ENCODE measurements at regions not wholly inside any gene's neighbourhood (a gene's known extent, or its start where the extent isn't known, plus 50 kb on each side); places are given as distances from the start of the nearest gene placed in this dataset.
"Not testable (repeated sequence)": the region's sequence is repeated elsewhere in the genome, so short reads cannot be mapped to it uniquely, and the experiment has no call there.

DNA sequence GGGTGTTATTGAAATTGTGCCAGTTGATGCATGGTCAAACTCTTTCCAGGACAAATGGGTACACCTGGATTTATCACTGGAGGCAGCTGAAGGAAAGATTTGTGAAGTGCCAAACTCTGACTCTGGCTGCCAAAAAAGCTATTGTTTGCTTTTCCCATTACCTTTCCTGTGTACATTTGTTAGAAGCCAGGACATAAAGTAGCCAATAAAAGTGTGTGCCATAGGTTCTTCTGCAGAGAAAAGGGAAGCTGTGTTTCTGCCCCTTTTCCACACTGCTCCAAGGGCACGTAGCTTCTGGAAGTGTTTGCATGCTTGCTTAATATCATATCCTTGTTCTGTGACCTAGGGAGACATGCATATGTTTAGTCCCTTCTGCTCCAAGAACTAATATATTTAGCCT is 1114.4 kb downstream of the SLC16A7 start:
- no peak for ATAC-seq
- WGBS = 59% methylated on average over 1 of the region's 1 CpG
- no peaks in the 10 kb centered on the region for H3K9me3 ChIP-seq (ENCODE audit: control insufficient read depth, low read length)

DNA sequence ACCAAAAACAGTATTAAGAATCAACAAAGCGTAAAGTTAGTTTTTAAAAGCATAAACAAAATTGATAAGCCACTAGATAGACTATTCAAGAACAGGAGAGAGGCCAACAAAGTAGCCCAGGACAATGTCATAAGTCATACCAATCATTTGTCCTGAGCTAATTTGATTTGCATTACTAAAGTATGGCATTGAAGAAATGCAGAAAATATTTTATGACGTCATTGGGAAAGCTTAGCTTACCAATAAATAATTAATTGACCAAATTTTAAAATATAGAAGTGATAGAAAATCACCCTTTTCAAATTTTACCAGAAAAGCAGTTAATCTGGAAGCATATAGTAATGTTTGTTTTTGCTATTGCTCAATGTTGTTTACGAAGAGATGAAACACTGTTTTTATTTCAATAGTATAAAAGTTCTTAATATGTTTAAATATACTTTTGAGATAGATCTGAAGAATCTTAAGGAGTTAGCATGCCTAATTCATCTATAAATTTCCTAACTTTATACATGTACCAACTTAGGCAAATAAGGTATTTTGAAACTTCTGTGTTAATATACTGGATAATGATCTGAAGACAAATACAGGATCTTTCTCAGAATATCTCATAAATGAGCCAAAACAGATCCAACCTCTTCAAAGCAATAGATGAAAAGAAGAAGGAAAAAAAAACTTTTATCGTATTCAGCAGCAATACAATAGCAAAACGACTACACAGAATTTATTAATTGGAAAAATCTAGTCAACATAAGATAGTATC is 1118.5 kb downstream of the SLC16A7 start:
- Histone ChIP-seq H3K9me3 (ENCODE audit: control insufficient read depth, low read length) (no peaks in the 10 kb centered on the region), H3K27me3 (ENCODE audit: control insufficient read depth, insufficient read depth) (no peaks in the 10 kb centered on the region), H3K4me3 (ENCODE audit: low read length) (no peak overlapping the region), H3K4me1 (ENCODE audit: control insufficient read depth, insufficient read depth, low read length) (no peaks in the 10 kb centered on the region), H3K27ac (ENCODE audit: low read length) (no peak overlapping the region)
- intact Hi-C loops (cut with DNase I) = no loop called here
- 77% methylated on average over 5 of the region's 5 CpGs for WGBS
- ATAC-seq = no peak
- DNase-seq = no peak

More for the DNA sequence above, 1114.4 kb downstream of the SLC16A7 start:
- H3K4me3 ChIP-seq (ENCODE audit: low read length) = no peak overlapping the region
- intact Hi-C loops (cut with DNase I) = no loop called here
- no peak for DNase-seq
- H3K27ac ChIP-seq (ENCODE audit: low read length) = no peak overlapping the region
- no peaks in the 10 kb centered on the region for H3K27me3 ChIP-seq (ENCODE audit: control insufficient read depth, insufficient read depth)
- H3K4me1 ChIP-seq (ENCODE audit: control insufficient read depth, insufficient read depth, low read length) = no peaks in the 10 kb centered on the region

DNA sequence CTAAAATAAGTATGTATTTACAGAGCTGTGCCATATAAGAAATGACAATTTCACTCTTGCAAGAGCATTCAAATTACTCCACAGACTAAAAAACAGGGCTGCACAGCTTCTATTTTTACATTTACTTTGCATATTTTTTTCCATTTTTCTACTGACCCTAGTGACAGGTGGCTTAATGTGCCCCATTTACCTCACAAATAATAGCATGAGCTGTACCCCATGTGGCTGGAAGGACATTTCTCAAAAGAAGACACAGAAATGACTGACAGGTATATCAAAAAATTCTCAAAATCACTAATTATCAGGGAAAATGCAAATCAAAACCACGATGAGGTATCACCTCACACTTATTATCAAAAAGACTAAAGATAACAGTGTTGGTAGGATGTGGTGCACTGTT is 1128.6 kb downstream of the SLC16A7 start:
- Histone ChIP-seq H3K9me3 (ENCODE audit: control insufficient read depth, low read length) (no peaks in the 10 kb centered on the region), H3K4me3 (ENCODE audit: low read length) (no peak overlapping the region), H3K27ac (ENCODE audit: low read length) (no peak overlapping the region), H3K27me3 (ENCODE audit: control insufficient read depth, insufficient read depth) (no peaks in the 10 kb centered on the region), H3K4me1 (ENCODE audit: control insufficient read depth, insufficient read depth, low read length) (no peaks in the 10 kb centered on the region)
- intact Hi-C loops (cut with DNase I) = no loop called here
- 39% methylated on average over 1 of the region's 1 CpG for WGBS
- DNase-seq (no peak), ATAC-seq (no peak)

DNA sequence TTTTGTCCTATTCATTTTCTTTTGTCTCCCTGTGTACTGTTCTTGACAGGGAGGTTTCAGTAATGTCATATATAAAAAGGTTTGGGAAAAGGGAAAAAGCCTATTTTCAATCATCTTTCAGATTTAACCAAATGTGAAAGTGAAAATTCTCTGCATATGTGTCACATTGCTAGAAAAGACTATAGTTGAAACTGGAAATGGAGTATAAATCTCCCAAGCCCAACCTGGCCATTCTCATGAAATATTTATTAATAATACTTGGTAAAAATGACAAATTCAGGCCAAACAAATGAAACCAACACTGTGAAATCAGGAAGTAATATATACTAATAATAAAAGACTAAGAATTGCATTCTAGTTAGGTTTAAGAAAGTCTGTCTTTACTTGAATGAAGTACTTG is 1129.2 kb downstream of the SLC16A7 start:
- ATAC-seq (no peak), DNase-seq (no peak)
- H3K27me3 ChIP-seq (ENCODE audit: control insufficient read depth, insufficient read depth) = no peaks in the 10 kb centered on the region
- H3K4me1 ChIP-seq (ENCODE audit: control insufficient read depth, insufficient read depth, low read length) = no peaks in the 10 kb centered on the region
- intact Hi-C loops (cut with DNase I) = no loop called here
- H3K9me3 ChIP-seq (ENCODE audit: control insufficient read depth, low read length) = no peaks in the 10 kb centered on the region
- H3K4me3 ChIP-seq (ENCODE audit: low read length) = no peak overlapping the region
- H3K27ac ChIP-seq (ENCODE audit: low read length) = no peak overlapping the region

DNA sequence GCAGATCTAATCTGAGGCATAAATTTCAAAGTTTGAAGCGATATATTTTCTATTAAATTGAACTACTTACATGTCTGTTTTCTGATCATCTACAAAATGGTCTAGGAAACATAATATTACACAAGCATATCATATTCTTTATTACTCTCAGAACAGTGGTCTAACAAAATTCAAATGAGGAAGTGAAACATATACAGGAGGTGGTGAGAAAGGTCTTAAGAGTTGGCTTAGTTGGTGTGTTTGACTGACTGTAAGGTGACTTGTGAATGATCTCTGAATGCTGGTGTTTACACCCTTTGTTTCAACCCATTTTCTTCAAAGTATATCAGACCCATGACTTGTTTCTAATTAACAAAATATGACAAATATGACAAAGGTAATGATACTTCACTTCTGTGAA is 1156.8 kb downstream of the SLC16A7 start:
- no peaks in the 10 kb centered on the region for H3K9me3 ChIP-seq (ENCODE audit: control insufficient read depth, low read length)
- H3K27ac ChIP-seq (ENCODE audit: low read length) = no peak overlapping the region
- 86% methylated on average over 1 of the region's 1 CpG for WGBS
- H3K4me1 ChIP-seq (ENCODE audit: control insufficient read depth, insufficient read depth, low read length) = no peaks in the 10 kb centered on the region
- no peaks in the 10 kb centered on the region for H3K27me3 ChIP-seq (ENCODE audit: control insufficient read depth, insufficient read depth)
- intact Hi-C loops (cut with DNase I) = no loop called here
- no peak overlapping the region for H3K4me3 ChIP-seq (ENCODE audit: low read length)
- DNase-seq (no peak), ATAC-seq (no peak)

DNA sequence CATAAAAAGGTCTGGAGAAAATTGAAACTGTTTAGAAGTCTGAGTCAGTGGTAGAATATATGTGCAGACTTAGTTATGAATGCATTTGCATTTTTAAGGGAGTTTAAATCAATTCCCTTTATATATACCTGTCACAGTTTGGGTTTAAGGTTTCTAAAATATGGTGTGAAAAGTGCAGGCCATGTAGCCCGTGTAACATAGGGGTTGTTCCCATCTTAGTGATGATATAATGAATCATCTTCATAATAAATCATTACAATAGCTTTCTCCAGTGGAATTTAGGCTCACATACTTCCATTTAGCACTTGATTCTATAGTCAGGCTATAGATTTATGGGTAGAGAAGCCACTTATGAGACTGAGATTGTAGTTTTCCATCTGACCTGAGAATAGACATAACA is 1162.4 kb downstream of the SLC16A7 start:
- ATAC-seq (no peak), DNase-seq (no peak)
- 39% methylated on average over 1 of the region's 1 CpG for WGBS
- Histone ChIP-seq H3K27me3 (ENCODE audit: control insufficient read depth, insufficient read depth) (no peaks in the 10 kb centered on the region), H3K4me1 (ENCODE audit: control insufficient read depth, insufficient read depth, low read length) (no peaks in the 10 kb centered on the region), H3K4me3 (ENCODE audit: low read length) (no peak overlapping the region), H3K27ac (ENCODE audit: low read length) (no peak overlapping the region), H3K9me3 (ENCODE audit: control insufficient read depth, low read length) (no peaks in the 10 kb centered on the region)
- intact Hi-C loops (cut with DNase I) = no loop called here

DNA sequence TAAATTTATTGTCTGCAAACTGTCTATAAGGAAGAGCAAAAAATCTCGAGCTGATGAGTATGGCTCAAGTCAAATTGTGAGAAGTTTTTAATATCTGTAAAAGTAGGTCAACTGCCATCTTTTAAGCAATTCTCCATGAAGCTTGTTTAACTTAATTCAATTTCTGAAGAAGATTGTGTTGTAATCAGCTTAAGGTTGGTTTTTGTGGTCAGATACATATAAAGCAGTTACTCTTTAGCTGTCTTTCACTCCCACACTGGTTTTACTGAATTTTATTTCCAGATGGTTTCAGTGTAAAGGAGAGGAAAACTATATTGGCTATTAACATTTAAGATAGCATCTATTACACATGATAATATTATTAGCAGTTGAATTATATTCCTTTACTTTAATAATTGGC is 1165.1 kb downstream of the SLC16A7 start:
- H3K9me3 ChIP-seq (ENCODE audit: control insufficient read depth, low read length) = no peaks in the 10 kb centered on the region
- H3K27me3 ChIP-seq (ENCODE audit: control insufficient read depth, insufficient read depth) = no peaks in the 10 kb centered on the region
- H3K4me3 ChIP-seq (ENCODE audit: low read length) = no peak overlapping the region
- 69% methylated on average over 1 of the region's 1 CpG for WGBS
- H3K4me1 ChIP-seq (ENCODE audit: control insufficient read depth, insufficient read depth, low read length) = no peaks in the 10 kb centered on the region
- intact Hi-C loops (cut with DNase I) = no loop called here
- DNase-seq (no peak), ATAC-seq (no peak)
- no peak overlapping the region for H3K27ac ChIP-seq (ENCODE audit: low read length)

DNA sequence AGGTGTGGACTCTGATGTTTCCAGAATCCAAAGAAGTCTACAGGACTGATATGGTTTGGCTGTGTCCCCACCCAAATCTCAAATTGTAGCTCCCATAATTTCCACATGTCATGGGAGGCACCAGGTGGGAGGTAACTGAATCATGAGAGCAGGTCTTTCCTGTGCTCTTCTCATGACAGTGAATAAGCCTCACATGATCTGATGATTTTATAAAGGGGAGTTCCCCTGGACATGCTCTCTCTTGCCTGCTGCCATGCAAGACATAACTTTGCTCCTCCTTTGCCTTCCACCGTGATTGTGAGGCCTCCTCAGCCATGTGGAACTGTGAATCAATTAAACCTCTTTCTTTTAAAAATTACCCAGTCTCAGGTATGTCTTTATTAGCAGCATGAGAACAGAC is 1205.3 kb downstream of the SLC16A7 start:
- ATAC-seq; intact Hi-C loops (cut with DNase I): not testable (repeated sequence)

DNA sequence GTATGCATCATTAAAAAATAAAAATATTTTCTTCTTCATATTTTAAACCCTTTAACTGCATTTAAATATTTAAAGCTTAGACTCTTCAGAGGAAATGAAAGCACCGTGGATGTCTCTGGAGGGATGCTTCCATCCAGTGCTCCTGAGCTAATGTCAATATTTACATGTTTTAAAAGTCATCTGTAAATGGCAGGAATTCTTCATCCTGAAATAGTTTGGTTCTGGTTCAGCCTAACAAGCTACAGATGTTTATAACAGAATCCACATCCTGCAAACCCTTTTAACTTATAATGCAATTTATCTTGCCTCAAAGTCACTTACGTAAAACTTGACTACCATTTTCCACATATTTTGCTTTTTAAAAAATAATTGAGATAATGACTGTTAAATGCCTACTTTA is 1207.3 kb downstream of the SLC16A7 start:
- 50% methylated on average over 2 of the region's 2 CpGs for WGBS
- ATAC-seq = no peak

More for the DNA sequence above, 1205.3 kb downstream of the SLC16A7 start:
- not testable (repeated sequence) for H3K4me3 ChIP-seq (ENCODE audit: low read length); H3K27me3 ChIP-seq (ENCODE audit: control insufficient read depth, insufficient read depth); H3K4me1 ChIP-seq (ENCODE audit: control insufficient read depth, insufficient read depth, low read length); H3K9me3 ChIP-seq (ENCODE audit: control insufficient read depth, low read length); H3K27ac ChIP-seq (ENCODE audit: low read length); DNase-seq
- WGBS = 68% methylated on average over 1 of the region's 1 CpG

DNA sequence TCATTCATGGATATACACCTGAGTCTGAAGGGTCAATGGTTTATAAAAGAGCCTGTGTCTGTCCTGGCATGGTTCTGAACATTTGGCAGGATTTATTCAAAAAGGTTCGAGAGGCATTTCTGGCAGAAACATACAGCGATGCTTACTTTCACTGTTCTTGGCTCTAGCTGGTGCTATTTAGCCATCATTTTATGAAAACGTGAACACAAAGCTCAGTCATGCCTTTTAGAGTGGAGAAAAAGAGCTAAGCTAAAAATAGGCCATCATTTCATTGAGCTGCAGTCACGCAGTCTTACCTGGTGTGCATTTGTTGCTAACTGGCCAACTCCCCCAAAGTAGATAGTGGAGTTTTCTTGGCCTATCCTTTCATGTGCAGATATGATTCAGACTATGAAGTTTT is 1209.5 kb downstream of the SLC16A7 start:
- ATAC-seq = no peak
- no peak overlapping the region for H3K27ac ChIP-seq (ENCODE audit: low read length)
- H3K9me3 ChIP-seq (ENCODE audit: control insufficient read depth, low read length) = no peaks in the 10 kb centered on the region
- no peak for DNase-seq
- H3K27me3 ChIP-seq (ENCODE audit: control insufficient read depth, insufficient read depth) = no peaks in the 10 kb centered on the region
- no peaks in the 10 kb centered on the region for H3K4me1 ChIP-seq (ENCODE audit: control insufficient read depth, insufficient read depth, low read length)
- H3K4me3 ChIP-seq (ENCODE audit: low read length) = no peak overlapping the region
- WGBS = 55% methylated on average over 4 of the region's 4 CpGs
- intact Hi-C loops (cut with DNase I) = no loop called here

More for the DNA sequence above, 1207.3 kb downstream of the SLC16A7 start:
- Histone ChIP-seq H3K27ac (ENCODE audit: low read length) (no peak overlapping the region), H3K9me3 (ENCODE audit: control insufficient read depth, low read length) (no peaks in the 10 kb centered on the region), H3K27me3 (ENCODE audit: control insufficient read depth, insufficient read depth) (no peaks in the 10 kb centered on the region), H3K4me1 (ENCODE audit: control insufficient read depth, insufficient read depth, low read length) (no peaks in the 10 kb centered on the region), H3K4me3 (ENCODE audit: low read length) (no peak overlapping the region)
- no peak for DNase-seq
- intact Hi-C loops (cut with DNase I) = no loop called here

DNA sequence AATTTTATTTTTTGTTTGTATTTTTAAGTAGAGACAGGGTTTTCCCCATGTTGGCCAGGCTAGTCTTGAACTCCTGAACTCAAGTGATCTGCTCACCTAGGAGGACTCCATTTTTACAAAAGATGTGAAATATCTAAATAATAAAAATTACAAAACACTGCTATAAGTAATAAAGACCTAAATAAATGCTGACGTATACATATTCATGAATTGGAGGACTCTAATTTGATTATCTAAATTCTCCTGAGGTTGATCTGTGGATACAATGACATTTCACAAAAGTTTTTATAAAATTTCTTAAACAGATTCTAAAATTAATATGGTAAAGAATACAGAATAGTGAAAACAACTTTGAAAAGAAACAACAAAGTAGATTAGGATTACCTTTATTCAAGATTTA is 1224.0 kb downstream of the SLC16A7 start:
- no peak for ATAC-seq
- no peak for DNase-seq
- Histone ChIP-seq H3K4me3 (ENCODE audit: low read length) (no peak overlapping the region), H3K27ac (ENCODE audit: low read length) (no peak overlapping the region), H3K27me3 (ENCODE audit: control insufficient read depth, insufficient read depth) (no peaks in the 10 kb centered on the region), H3K9me3 (ENCODE audit: control insufficient read depth, low read length) (no peaks in the 10 kb centered on the region), H3K4me1 (ENCODE audit: control insufficient read depth, insufficient read depth, low read length) (no peaks in the 10 kb centered on the region)
- intact Hi-C loops (cut with DNase I) = no loop called here
- WGBS = 79% methylated on average over 1 of the region's 1 CpG

DNA sequence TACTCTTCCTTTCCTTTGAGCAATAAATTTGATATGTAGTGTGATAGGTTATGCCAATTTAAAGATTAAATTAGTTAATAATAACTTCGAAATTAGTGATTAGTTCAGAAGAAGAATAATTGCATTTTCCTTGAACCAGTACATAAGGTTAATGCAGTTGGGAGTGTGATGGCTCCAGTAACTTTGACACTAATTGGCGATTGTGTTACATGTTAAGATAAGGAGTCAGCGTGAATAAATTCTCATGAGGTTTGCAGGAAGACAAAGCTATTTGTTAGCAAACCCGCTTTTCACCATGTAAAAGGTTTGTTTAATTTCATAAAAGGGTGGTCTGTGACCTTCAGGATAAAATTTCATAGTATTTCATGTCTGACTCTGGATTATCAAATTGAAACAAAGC is 1226.8 kb downstream of the SLC16A7 start:
- intact Hi-C loops (cut with DNase I) = no loop called here
- WGBS = 45% methylated on average over 4 of the region's 4 CpGs
- no peak for DNase-seq
- ATAC-seq = no peak
- Histone ChIP-seq H3K4me3 (ENCODE audit: low read length) (no peak overlapping the region), H3K27me3 (ENCODE audit: control insufficient read depth, insufficient read depth) (no peaks in the 10 kb centered on the region), H3K4me1 (ENCODE audit: control insufficient read depth, insufficient read depth, low read length) (no peaks in the 10 kb centered on the region), H3K9me3 (ENCODE audit: control insufficient read depth, low read length) (no peaks in the 10 kb centered on the region), H3K27ac (ENCODE audit: low read length) (no peak overlapping the region)
